ENCODE measurements at regions not wholly inside any gene's neighbourhood (a gene's known extent, or its start where the extent isn't known, plus 50 kb on each side); places are given as distances from the start of the nearest gene placed in this dataset.

DNA sequence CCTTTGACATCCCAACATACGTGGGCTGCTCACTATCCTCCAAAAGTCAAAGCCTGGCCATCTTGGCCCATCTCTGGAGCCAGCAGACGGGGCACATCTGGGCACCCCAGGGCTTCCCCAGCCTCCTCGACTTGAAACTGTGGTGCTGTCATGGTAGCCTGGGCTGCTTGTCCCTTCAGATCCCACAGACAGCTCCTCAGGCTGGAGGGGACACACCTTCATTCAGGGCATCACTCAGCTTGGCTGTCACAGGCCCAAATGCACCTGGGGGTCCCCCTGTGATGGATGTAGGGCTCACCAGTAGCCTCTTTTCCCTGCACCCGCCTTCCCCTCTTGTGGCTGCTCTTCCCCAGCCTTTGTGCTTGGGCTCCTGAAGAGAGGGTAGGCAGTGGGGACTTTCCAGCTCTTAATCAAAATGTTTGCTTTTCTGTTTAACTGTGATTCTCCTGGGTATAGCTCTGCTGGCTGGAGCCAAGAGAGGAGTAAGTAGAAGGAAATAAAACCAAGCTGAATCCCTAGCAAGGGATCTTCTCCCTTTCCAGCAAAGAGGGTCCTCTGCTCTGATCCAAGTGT, 92.3 kb downstream of the GYPC start:
- no peak for DNase-seq

DNA sequence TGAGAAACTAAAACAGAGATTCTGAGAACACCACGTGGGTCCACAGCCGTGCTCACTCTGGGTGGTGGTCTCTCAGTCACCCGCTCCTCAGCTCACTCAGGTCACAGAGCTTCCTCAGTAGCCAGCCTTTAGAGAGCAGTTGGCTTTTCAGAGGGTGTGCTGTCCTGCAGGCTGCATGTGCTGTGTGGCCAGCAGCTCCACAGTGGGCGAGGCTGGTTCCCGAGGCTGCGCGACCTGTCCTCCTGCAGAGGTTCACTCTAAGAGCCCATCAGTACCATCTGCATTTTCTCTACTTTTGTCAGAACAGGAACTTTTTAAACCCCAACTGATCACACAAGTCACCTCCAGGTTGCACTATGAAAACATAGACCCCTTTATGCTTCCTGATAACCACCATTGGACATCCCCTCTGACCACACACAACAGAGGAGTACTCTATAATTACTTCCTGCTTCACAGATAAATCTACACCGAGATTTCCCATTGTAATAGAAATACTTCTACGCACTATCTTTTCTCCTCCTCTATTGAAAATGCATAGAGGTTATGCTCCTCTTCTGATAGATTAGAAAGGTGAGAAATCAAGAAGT, 93.1 kb downstream of the GYPC start:
- no peak for DNase-seq

- no peak for DNase-seq
Measured at GRCh38 chr2:126749537-126749936, 93.6 kb downstream of the GYPC start.

- no peak for DNase-seq
Measured at GRCh38 chr2:126750506-126750905, 94.5 kb downstream of the GYPC start.

- no peak for DNase-seq
Measured at GRCh38 chr2:126751477-126751876, 95.5 kb downstream of the GYPC start.

GRCh38 chr2:126752876-126753275, 96.9 kb downstream of the GYPC start:
- no peak for DNase-seq

- DNase-seq = no peak
Measured at GRCh38 chr2:126753501-126754212, 97.7 kb downstream of the GYPC start.

DNA sequence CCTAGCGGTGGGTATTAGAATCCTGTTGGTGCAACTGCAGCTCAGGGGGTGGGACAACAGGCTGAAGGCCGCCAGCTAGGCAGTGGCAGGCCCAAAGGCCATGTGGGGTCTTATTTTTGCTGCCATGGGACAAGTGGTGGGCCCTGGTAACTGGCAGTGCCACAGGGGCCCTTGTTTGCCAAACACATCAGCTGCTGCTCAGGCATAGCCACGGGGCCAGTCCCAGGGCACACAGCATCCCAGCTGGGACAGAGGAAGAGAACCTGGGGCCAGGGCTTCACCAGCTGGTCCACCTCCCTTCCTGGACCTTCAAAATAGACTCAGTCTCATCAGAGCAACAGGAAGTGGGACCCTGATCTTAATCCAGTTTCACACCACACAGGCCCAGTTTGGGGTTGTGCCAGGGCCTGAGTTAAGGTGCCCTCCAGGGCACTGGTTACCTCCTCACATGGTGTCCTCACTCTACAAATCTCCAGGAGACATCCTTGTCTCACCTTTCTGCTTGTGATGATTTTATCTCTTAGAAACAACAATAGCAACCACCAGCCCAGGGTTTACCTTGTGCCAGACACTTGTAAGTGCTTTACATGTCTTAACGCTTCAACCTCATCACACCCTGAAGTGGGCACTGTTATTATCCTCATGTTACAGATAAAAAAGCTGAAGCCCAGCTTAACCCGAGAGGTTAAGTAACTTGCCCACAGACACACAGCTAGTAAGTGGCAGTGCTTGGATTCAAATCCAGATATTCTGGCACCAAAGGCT, 98.5 kb downstream of the GYPC start:
- no peak for DNase-seq

DNA sequence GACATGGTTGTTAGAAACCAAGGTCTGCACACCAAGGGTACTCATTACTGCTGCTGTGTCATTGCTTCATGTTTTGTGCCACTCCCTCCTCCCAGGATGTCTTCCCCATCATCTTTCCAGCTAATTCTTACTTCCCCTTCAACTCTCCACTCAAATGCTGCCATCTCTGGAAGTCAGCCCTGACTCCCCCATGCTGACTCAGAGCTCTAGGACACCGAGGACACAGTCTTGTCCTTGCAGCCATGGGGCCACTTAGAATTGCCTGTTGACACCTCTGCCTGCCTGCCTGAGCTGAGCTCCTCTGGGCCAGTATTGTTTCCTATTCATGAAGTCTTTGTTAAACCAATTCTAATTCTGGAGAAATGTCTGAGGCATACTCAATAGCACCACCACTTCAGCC, 100.2 kb downstream of the GYPC start:
- DNase-seq = no peak

DNA sequence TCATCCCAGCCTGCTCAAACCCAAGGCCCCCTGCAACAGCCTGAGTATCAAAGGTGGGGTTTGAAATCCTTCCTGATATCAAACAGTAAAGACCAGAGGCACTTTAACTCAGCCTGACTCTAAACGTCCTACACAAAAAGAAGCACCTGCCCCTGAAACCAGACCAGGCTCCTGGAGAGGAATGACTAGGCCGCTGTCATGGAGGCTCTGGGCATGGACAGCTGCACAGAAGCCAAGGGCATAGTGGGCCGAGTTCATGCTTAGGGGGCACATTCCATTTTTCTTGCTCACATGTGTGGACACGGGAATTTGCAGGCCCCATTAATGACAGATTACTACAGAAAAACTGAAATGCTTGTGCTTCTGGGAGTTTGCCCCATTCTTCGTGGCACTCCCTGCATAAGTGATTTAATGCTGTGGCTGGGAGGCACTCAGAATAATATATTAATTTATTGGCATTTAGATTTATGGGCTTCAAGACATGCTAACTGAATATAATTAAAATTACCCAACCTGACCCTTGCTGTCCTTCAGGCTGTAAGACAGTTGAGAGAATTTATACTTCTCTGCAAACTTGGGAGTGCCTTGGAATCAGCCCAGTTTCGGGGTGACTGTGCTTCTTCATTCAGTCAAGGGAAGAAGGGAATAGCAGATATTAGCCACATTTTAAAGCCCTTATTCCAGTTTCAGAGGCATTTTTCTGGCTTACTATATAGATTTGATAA, 105.5 kb downstream of the GYPC start:
- DNase-seq = no peak

- DNase-seq = no peak
Measured at GRCh38 chr2:126761981-126762878, 106.3 kb downstream of the GYPC start.

- no peak for DNase-seq
Measured at GRCh38 chr2:126764686-126765265, 108.8 kb downstream of the GYPC start.

GRCh38 chr2:126765395-126765794, 109.4 kb downstream of the GYPC start:
- no peak for DNase-seq

DNA sequence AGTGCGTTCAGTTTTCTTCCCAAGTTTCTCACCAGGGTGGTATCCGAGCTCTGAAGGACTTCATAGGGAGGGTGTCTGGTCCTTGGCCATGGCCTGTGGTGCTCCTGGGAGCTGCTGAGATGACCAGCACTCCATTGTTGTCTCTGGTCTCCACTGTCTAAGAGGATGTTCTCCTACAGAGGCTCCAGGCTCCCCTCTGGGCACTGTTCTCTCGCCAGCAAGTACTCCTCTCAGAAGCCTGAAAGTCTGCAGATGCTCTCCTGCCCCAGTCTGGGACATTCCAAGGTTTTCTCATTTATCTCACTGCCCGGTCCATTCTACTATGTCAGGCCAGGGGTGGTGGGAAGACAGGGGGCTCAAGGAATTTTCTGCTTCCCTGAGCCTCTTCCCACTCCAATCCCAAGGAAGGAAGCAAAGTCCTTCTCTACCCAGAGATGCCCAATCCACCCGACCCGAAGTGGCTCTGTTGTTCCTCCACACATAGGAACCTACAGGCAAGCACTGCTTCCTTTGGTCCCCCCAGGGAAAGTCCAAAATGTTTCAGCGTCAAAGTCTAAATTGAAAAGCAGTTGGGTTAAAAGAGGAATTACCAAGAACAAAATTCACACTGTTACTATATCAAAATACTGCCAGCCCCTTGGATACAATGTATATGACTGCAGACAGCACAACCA, 110.5 kb downstream of the GYPC start:
- DNase-seq = no peak

DNA sequence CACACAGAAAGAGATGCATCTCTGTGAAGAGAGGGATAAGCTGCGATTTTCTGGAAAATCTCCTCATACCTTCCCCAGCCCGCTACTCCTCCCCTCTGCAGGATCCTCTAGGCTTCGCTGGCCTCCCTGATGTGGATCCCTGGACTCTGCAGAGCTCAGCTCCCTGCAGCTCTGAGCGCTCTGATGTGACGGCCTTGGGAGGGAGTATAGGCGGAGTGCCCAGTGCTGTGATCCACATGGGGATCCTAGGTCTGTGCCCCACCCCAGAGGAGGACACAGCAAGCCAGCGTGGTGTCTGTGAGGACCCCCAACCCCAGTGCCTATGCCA, 111.0 kb downstream of the GYPC start:
- DNase-seq = no peak

DNA sequence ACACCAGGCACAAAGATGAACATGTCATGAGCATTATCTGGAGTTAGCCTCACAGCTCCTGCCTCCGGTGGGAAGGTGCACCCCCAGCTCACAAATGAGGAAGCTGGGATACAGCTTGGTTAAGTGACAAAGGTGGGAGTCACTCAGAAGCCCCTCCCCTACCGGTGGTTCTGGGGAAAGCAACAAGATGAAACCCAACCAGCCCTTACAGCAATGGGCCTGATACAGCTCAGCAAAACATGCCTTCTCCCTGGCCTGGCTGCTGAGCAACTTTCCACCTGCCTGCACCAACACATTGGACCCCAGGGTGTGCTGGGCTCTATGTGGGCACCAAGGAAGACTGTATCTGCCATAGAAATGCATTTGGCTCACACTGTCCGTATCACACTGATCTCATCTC, 113.2 kb downstream of the GYPC start:
- no peak for DNase-seq

- DNase-seq = no peak
Measured at GRCh38 chr2:126770466-126770865, 114.5 kb downstream of the GYPC start.

DNA sequence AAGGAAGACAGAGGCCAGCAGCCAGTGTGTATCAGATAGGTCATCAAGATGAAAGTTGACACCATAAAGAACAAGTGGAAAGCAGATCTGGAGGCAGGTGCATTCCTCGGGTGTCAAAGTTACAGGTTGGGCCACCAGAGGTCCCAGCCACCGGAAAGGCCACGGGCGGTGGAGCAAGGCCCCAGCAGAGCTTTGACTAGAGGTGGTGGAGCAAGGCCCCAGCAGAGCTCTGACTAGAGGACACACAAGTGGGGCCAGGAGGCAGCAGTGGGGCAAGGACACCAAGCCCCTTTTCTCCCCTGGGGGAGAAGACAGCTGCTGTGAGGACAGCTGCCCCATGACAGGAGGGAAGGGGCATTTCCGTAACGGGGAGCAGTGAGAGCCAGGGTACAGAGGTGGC, 115.1 kb downstream of the GYPC start:
- no peak for DNase-seq

DNA sequence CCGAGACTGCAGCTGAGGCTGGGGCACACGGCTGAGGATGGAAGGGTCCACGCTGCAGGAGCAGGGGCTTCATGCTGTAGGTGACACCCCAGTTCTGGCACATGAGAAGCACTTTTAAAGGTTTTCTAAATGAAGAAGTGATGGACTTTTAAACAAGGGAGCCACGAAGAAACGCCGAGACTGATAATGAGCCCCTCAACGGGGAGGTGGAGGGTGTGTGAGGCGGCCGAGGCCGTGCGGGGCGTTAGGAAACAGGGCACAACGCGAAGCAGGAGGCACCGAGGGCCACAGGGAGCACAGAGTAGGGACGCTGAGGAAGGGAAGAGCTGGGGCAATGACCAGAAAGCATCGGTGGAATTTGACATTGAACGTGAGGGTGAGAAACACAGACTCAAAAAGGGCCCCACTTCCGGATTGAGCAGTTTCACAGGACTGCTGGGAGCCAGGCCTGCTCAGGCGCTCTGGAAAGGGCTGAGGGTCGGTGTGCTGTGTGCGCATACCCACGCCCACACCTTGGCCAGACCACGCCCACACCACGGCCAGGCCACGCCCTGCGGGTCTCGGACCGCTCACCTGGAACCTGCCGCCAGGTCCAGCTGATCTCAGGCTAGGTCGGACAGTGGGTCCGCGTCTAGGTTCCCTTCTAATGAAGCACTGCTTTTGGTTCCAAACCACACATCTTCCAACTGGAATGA, 115.7 kb downstream of the GYPC start:
- no peak for DNase-seq

DNA sequence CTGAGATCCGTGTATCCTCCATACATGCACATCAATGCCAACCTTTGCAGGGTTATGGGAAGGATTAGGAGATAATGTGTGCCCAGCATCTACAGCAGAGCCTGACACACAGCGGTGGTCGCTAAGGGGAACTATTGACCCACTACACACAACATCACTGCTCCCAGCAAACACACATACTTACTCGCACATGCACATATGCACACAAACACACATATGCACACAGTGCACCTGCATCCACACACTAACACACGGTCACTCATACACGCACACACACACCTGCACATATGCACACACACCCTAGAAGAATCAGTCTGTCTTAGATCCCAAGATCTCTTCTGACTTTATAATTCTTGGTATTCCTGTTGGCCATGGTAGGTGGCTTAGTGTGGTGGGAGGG, 118.3 kb downstream of the GYPC start:
- no peak for DNase-seq
